ENCODE measurements at regions not wholly inside any gene's neighbourhood (a gene's known extent, or its start where the extent isn't known, plus 50 kb on each side); places are given as distances from the start of the nearest gene placed in this dataset.
"Not testable (repeated sequence)": the region's sequence is repeated elsewhere in the genome, so short reads cannot be mapped to it uniquely, and the experiment has no call there.

DNA sequence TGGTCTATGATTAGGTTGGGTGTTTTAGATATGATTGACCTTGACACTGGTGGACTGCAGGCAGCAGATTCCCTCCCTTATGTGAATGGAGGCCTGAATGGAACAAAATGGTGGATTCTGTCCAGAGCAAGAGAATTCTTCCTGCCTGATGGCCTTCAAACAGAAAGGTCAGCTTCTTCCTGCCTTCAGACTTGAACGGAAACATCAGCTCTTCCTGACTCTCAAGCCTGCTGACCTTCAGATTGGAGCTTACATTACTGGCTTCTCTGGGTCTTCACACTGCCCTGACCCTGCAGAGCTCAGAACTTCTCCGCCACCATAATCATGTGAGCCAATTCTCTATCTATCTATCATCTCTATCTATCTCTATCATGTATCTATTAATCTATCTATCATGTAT lies 111.6 kb downstream of the RAMP3 start:
- no peak for DNase-seq

DNA sequence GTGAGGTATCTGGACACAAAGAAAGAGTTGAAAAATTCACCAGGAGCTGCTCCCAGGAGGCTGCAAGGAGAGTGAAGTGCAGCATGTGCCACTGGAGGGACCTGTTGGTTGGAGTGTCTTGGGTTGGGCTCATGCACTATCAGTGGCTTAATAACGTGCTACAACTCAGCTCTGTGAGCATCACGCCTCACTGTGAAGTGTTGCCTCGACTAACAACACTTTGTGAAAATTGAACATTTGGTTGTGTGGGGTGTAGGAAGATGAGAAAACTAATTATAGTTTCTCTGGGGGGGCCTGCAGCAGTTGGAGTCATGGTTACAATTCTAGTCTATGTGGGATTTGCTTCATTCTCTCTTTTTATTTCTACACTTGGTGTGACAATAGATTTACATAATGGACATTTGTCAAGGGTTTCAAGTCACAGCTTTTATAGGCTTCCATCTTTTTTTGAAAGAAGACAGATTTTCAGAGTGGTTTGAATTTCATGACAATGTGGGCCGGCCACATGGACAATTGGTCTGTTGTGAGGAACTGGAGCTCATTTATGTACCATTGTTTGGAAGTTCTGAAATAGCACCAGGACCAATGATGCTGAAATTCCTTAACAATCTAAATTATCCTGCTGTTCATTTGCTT lies 121.3 kb downstream of the RAMP3 start:
- DNase-seq: no peak

DNA sequence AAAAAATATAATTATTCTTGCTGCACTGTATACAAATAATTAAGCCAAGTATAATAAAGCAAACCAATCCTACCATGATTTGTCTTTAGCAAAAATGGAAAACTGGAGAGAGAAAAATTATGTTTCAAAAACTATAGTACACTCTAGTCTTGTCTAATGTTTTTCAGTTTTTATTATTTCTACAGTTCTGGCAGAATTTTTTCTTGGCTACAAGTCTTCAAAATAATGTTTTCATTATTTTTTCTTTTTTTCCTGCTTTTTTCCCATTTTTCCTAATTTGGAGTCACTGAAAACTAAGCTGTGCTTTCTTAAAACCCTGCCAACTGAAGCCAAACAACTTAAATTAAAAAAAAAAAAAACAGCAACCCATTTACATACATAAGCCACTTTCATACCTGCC lies 132.0 kb downstream of the RAMP3 start:
- not testable (repeated sequence) for DNase-seq

DNA sequence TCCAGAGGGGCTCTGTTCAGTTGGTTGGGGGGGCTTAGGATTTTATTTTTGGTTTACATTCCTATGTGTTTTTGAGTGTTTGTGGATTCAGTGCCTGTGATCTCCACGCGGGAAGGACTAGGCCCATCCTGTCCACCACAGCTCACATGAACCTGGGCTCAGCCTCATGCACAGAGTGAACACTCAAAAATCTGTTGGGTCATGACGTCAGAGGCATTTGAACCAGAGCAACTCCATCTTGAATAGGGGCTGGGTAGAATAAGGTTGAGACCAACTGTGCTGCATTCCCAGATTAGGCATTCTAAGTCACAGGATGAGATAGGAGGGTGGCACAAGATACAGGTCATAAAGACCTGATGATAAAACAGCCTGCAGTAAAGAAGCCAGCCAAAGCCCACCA lies 133.3 kb downstream of the RAMP3 start:
- no peak for DNase-seq

DNA sequence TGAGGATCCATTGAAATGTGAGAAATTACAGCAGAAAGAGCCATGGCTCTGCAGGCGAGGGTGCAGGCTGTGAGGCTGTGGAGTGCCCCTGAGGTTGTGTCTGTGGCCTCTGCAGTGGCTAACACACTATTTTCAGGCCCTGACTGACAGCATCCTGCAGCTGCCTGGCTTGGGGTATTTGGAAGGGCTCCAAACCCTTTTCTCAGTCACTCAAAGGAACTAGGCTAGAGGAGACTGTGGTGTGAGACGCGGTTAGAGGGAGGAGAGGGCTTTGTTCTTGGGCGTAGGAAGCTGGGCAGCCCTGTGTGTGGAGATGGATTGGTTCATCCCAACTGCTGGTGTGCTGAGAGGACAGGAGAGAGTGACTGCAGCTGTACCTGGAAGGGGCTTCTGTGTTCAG lies 134.9 kb downstream of the RAMP3 start:
- DNase-seq: no peak

DNA sequence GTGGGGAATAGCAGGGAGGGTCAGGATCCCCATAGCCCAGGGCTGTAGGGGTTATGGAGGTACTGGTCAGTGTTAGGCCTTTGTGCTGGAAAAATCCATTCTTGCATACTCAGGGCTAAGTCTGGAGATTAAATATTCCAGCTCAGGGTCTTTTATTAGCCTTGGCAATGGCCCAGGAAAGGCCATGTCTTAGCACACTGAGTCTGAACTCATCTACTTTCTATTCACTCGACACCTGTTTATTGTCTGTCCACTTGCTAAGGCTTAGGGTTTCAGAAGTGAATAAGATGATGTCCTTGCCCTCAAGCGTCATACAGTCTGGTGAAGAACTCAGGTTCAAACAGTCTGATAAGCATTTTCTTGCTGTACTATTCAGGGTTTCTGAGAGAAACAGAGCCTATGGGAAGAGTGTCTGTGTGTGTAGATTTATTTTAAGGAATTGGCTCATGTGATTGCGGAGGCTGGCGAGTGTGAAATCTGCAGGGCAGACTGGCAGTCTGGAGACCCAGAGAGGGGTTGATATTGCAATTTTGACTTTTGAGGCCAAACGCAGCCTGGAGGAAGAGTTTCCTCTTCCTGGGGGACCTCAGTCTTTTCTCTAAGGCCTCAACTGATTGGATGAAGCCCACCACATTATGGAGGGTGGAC lies 135.8 kb downstream of the RAMP3 start:
- DNase-seq: no peak

DNA sequence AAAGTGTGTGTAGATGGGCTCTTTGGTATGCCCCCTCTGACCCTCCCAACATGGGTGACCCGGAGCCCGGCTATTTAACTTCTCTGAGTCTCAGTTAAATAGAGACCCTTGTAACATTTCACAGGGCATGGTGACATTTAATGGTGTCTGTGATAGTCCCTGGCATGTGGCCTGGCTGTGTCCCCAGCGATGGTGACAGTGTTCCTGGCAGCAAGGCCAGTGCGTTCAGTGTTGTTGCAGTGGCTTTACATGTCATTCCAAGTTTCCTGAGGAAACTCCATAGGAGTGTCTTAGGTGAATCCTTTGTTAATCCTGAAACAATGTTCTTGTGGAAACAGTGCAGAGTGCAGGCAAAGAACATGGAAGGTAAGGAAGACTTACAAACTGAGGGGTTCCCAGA lies 137.0 kb downstream of the RAMP3 start:
- no peak for DNase-seq

DNA sequence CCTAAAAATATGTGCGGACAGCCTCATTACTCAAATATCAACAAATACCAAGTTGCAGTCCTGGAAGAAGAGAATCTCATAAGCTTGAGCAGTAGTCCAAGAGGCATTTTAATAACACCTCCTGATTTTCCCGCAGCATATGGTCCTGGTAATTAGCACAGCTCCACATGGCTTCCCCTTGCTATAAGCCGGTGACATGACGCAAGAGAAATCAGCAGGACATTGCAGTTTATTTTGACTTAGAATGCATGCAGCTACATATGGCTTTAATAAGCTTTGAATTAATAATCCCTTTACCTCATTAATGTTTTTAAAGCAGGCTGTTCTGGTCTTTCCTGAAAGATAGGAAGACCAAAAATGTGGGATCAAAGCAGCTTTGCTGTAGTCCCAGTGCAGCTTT lies 137.6 kb downstream of the RAMP3 start:
- no peak for DNase-seq

DNA sequence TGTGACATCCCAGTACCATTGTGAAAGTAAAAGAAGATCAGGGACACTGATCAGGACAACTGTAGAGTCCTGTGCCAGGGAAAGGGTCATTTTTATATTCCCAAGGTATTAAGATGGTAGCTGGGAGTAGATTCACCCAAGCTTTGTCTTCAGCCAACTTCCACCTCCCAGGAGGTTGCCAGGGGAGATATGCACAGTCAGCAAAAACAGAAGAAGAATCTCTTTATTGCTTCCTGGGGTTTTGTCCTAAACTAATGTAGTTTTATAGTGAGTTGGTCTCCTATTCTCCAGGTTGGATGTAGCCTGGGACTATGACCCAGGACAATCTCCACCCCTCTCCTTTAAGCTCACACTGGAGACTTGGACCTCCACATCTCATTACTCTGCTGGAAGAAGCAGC lies 139.2 kb downstream of the RAMP3 start:
- no peak for DNase-seq

DNA sequence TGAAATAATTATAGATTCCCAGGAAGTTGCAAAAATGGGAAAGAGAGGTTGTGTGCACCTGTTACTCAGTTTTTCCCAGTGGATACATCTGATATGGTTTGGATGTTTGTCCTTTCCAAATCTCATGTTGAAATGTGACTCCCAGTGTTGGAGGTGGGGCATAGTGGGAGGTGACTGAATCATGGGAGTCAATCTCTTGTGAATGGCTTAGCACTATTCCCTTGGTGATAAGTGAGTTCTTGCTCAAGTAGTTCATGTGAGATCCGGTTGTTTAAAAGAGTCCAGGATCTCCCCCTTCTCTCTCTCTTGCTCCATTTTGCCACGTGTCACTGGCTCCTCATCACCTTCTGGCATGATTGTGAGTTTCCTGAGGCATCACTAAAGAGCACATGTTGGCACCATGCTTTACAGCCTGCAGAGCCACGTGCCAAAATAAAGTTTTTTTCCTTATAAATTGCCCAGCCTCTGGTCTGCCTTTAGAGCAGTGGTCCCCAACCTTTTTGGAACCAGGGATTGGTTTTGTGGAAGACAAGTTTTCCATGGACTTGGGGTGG lies 149.2 kb downstream of the RAMP3 start:
- no peak for DNase-seq

DNA sequence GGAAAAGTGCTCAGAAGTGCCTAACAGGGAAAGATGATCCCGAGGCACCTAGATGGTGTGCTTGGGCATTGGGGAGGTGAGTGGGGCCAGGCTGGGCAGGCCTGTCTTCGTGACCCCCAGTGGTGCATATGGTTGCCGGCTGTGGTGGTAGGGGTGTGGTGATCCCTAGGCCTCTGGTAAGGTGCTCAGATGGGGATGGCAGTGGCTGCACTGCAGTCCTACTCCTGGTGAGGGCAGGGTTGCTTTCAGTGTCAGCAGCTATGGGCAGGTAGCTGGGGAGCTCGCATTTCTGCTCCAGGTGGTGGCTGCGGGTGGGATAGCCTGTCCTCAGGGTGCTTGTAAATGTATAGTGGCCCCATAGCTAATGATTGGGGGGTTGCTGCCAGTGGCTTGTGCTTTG lies 154.0 kb downstream of the RAMP3 start:
- DNase-seq: no peak

DNA sequence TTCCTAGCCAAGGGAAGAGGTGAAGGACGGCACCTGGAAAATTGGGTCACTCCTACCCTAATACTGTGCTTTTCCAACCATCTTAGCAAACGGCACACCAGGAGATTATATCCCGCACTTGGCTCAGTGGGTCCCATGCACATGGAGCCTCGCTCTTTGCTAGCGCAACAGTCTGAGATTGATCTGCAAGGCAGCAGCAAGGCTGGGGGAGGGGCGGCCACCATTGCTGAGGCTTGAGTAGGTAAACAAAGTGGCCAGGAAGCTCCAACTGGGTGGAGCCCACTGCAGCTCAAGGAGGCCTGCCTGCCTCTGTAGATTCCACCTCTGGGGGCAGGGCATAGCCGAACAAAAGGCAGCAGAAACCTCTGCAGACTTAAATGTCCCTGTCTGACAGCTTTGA lies 157.9 kb downstream of the RAMP3 start:
- DNase-seq: not testable (repeated sequence)

DNA sequence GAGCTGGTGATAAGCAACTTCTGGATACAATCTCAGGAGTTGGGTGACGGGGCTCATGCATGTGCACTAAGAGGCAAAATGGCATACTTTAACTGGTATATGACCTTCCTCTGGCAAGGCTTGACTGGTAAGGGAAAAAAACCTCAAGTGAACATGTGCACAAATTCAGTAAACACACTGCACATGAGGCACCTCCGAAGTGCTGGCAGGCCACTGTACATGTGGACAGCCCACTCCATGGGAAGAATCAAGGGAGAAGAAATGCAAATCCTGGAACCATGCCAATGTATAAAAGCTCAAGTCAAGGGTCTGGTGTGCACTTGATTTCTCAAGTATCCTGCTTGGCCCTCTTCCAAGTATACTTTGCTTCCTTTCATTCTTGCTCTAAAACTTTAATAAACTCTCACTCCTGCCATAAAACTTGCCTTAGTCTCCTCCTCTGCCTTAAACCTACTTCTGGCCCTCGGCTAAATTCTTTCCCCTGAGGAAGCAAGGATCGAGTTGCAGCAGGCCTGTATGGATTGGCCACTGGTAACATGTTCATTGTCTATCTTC lies 167.2 kb downstream of the RAMP3 start:
- no peak for DNase-seq

DNA sequence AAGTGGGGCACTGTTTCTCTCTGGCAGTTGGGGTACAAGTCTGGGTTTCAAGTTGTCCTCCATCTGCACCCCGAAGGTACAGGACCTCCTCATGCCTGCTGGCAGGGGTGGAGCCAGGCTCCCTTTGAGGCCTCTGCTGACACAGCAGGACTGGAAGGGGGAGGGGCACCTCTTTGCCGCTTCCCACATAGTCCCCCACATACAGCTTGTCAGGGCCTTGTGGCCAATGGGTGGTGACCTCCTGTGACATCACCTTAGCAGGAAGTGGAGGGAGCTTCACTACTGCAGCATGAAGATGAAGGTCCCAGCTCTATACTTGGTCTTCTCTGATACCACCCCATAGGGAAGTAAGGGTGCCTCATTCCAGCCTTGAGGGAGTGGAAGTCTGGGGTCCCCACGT lies 167.8 kb downstream of the RAMP3 start:
- DNase-seq: no peak

DNA sequence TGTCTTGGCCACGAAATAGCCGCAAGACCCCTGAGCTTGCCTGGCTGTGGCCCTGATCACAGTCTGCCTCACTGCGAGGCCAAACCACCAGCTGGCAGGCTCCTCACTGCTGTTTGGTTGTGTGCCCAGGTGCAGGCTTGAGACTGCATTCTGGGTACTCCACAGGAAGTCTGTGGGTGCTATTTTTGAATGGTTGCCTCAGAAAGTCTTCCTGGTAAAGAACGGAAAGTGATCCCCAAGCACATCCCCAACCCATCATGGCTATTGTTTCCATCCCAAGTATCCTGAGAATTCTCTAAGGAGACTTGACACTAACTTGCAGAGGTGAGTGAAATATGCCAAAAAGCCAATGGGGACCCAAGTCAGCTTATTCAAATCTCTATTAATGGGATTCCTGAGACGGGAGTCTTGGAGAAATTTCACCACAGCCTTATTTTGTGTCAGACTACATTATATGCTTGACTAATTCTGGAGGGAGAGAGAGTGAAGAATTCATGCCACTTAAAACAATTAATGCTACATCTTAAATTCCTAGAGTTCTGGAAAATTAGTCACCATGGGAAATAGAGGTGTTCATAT lies 170.9 kb downstream of the RAMP3 start:
- DNase-seq: no peak

DNA sequence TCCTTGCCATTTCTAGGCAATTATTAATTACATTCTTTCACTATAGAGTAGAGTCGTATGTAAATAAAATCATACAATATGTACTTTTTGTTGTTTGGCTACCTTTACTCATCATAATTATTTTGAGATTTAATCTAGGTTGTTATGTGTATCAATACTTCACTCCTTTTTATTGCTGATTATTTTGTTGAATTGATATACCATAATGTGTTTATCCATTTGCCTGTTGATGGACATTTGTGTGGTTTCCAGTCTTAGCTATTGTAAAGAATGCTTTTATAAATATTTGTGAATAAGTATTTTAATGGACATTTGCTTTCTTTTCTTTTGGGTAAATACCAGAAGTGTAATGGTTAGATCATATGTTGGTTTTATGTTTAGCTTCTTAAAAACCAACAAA lies 174.0 kb downstream of the RAMP3 start:
- no peak for DNase-seq

DNA sequence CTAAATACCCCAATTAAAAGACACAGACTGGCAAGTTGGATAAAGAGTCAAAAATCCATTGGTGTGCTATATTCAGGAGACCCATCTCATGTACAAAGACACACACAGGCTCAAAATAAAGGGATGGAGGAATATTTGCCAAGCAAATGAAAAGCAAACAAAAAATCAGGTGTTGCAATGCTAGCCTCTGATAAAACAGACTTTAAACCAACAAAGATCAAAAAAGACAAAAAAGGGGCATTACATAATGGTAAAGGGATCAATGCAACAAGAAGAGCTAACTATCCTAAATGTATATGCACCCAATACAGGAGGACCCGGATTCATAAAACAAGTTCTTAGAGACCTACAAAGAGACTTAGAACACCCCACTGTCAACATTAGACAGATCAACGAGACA lies 177.4 kb downstream of the RAMP3 start:
- not testable (repeated sequence) for DNase-seq

DNA sequence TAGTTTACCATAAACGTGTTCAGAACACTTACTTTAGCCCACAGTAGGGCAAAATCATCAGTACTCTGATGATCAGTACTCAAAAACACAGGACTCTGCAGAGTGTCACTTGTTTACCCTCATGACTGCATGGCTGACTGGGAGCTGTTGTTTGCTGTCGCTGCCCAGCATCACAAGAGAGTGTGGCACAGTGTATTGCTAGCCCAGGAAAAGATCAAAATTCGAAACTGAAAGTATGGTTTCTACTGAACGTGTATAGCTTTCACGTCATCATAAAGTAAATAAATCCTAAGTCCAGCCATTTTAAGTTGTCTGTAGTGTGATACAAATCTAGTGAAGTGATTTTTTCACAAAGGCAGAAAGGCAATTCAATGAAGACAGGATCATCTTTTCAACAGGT lies 184.6 kb downstream of the RAMP3 start:
- no peak for DNase-seq

DNA sequence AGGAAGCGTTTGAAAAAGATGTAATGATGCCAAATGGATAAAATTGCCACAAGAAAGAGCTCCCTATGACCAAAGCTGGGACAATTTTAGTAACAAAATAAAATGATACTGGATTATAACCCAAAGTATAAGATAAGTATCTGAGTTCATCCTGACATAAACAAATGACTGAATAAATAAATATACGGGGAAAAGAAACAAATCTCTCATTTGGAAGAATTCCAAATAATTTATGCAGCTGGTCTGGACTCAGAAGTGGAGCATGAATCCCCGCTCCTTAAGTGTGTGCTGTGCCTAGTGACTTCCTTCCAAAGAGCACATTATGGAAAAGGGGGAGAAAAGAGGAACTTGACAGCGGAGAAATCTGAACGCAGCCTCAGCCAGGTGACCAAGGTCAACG lies 186.2 kb downstream of the RAMP3 start:
- no peak for DNase-seq

DNA sequence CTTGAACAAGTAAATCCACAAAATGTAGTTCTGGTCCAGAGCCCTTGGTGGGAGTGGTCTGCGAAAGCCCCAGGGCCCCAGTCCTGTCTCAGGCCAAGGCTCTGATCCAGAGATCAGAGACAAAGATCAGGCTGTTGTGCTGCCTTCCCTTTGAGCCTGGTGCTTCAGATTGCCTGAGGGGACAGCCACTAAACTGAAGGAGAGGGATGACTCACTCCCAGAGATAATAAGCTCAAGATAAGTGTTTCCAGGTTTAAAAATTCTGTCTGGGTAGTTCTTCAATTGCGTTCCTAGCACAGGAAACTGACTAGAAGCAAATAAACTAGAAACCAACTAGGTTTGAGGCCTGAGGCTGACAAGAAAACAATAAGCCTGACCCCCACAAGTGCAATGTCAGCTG lies 190.2 kb downstream of the RAMP3 start:
- DNase-seq: no peak

DNA sequence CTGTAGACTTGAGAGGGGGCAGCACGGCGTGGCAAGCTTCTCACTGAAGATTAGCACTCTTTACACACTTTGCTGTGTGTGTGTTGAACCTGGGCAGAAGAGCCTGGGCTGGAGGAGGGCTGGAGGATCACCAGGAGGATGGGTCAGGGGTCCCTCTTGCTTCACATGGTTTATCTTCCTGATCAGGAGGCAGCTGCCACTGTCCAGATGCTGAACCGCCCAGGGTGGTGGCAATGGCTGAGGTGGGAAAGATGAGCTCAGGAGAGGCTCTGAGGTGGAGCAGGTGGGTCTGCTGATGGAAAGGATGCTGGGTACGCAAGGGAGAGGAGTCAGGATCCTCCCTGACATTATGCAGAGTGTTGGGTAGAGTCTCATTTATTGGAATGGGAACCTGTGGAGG lies 191.5 kb downstream of the RAMP3 start:
- DNase-seq: no peak

DNA sequence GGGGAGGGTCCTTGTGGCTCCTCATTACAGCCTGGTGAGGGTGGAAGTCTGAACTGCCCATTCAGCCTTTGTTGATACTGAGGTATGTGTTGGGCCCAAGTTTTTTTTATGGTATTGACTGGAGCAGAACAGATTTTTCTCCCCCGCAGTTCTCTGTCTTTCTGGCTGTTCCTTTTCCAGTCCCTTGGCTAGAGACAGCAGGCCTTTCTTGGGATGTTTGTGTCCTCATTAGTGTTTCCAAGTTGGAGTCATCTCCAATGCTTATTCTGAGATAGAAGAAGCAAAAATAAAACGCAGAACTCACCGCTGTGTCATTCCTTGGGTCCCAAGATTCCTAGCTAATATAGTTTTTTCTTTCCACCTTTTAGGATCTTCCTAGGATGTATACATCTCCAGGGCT lies 193.3 kb downstream of the RAMP3 start:
- no peak for DNase-seq

DNA sequence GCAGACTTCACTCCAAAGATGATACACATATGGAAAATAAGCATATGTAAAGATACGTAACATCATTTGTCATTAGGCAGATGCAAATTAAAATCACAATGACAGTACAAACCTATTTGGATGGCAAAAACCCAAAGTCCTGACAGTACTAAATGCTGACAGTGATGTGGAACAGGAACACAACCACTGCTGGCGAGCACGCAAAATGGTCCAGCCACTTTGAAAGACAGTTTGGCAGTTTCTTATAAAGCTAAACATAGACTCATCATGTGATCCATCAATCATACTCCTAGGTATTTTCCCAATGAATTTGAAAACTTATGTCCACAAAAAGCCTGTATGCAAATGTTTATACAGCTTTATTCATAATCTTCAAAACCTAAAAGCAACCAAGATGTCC lies 200.7 kb downstream of the RAMP3 start:
- no peak for DNase-seq

DNA sequence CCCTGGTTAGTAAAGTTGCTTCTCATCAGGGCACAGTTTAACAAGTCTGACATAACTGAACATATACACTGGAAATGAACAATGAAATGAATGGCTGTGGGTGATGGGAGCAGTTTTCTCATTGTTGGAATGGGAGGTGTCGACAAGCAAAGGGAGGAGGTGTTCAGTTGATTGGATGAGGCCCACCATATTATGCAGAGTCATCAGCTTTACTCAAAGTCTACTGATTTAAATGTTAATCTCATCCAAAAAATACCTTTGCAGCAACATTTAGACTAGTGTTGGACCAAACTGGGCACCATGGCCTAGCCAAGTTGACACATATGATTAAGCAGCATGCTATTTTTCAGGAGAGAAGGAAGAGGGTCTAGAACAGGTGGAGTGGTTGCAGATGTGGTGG lies 201.7 kb downstream of the RAMP3 start:
- no peak for DNase-seq
